PC-9 (cell line): ENCODE measurements at regions not wholly inside any gene's neighbourhood (a gene's known extent, or its start where the extent isn't known, plus 50 kb on each side); places are given as distances from the start of the nearest gene placed in this dataset.

Experiments used
- EZH2 ChIP-seq: fragments of 200-600 bp; sonication (generic); IDR thresholded peaks from 2 replicates; pipeline ENCODE4 v1.8.0; 2017; ENCODE audit warnings: antibody characterized with exemption, low read depth
- TF ChIP-seq, protein P1 (sequence below): fragments of 200-600 bp; sonication (generic); conservative IDR thresholded peaks from 2 replicates; pipeline ENCODE4 v1.6.1; 2017; ENCODE audit warnings: mixed run types, antibody characterized with exemption, mild to moderate bottlenecking, moderate library complexity

DNA sequence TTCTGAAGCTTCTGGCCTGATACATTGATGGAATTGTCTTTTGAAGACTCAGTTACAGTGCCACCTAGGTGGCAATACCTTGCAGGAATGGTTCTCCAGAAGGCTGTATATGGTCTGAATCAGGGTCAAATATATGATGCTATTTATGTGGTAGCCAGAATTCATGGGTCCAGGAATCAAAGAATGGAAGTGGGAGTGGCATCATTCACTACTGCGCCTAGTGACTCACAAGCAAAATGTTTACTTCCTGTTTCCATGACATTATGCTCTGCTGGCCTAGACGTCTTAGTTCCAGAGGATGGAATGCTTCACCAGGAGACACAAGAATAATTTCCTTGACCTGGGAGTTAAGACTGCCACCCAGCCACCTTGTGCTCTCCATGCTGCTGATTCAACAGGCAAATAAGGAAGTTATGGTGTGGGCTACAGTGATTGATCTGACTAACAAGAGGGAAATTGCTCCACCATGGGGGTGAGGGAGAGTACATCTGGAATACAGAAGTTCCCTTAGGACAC lies 491.8 kb downstream of the ETS1 start:
- TF ChIP-seq, protein P1, sequence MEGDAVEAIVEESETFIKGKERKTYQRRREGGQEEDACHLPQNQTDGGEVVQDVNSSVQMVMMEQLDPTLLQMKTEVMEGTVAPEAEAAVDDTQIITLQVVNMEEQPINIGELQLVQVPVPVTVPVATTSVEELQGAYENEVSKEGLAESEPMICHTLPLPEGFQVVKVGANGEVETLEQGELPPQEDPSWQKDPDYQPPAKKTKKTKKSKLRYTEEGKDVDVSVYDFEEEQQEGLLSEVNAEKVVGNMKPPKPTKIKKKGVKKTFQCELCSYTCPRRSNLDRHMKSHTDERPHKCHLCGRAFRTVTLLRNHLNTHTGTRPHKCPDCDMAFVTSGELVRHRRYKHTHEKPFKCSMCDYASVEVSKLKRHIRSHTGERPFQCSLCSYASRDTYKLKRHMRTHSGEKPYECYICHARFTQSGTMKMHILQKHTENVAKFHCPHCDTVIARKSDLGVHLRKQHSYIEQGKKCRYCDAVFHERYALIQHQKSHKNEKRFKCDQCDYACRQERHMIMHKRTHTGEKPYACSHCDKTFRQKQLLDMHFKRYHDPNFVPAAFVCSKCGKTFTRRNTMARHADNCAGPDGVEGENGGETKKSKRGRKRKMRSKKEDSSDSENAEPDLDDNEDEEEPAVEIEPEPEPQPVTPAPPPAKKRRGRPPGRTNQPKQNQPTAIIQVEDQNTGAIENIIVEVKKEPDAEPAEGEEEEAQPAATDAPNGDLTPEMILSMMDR: no peak
- TF ChIP-seq EZH2: no peak
